Stimulated activated CD8-positive, alpha-beta memory T cell treated with anti-CD3 and anti-CD28 coated beads, Interleukin-4, amount 100 ng/mL, for 4 hours (primary cell): ENCODE measurements at regions not wholly inside any gene's neighbourhood (a gene's known extent, or its start where the extent isn't known, plus 50 kb on each side); places are given as distances from the start of the nearest gene placed in this dataset.
"Not testable (repeated sequence)": the region's sequence is repeated elsewhere in the genome, so short reads cannot be mapped to it uniquely, and the experiment has no call there.

Source experiments
- DNase-seq, 2 donors: peaks; one replicate each; pipeline ENCODE4 v3.0.0-alpha.2; 2020; ENCODE audit warnings: low read depth in 2 of 2, low spot score in 1 of 2

GRCh38 chr1:148679050-148679786, 69.4 kb upstream of the NUDT4B start:
- DNase-seq, result peak in 1 of 2 donors; percentile 1

- not testable (repeated sequence) for DNase-seq
Observed at GRCh38 chr1:148679787-148680326, 68.7 kb upstream of the NUDT4B start.

GRCh38 chr1:148686735-148687134, 61.8 kb upstream of the NUDT4B start:
- not testable (repeated sequence) for DNase-seq

- DNase-seq, result not testable (repeated sequence)
Observed at GRCh38 chr1:148687376-148687775, 61.2 kb upstream of the NUDT4B start.
